A549 (cell line): ENCODE measurements at regions not wholly inside any gene's neighbourhood (a gene's known extent, or its start where the extent isn't known, plus 50 kb on each side); places are given as distances from the start of the nearest gene placed in this dataset.
A peak's percentile ranks its signal among the peaks of the same experiment; 100 is the strongest.

ENCODE experiments used
- ATAC-seq, 2 experiments: fragments of 200-7000 bp in 1 of 2; fragments of >200 bp in 1 of 2; cut with Nextera tagmentation in 1 of 2; cut with Tn5 transposase in 1 of 2; 3 replicates each; pipeline versions ENCODE4 v1.8.0 to v1.9.1; 2018 to 2020; ENCODE audit warnings: mild to moderate bottlenecking in 1 of 2, moderate library complexity in 1 of 2
- CTCF ChIA-PET: fragments of 300-600 bp; sonication (Branson Sonifier 250); formaldehyde crosslinking; extraction: SDS; loops from one replicate; lab custom pipeline; 2021; ENCODE audit warnings: antibody characterized with exemption, inconsistent platforms; lab: Yijun Ruan, JAX
- POLR2A ChIA-PET: fragments of 350-600 bp; formaldehyde crosslinking; extraction: SDS; loops from one replicate; lab custom pipeline; 2021; ENCODE audit warnings: antibody characterized with exemption, inconsistent platforms; lab: Yijun Ruan, JAX
- DNase-seq, 2 experiments: peaks; one replicate each; pipeline versions ENCODE4 v3.0.0 to v3.0.0-alpha.2; 2011 to 2016; ENCODE audit warnings: low read depth in 1 of 2, low spot score in 1 of 2
- FAIRE-seq: peaks from 2 replicates; lab custom pipeline; 2011; peaks lifted over from hg19 to GRCh38; lab: Jason Lieb, UNC
- H3K27ac ChIP-seq, 2 experiments: fragments of >200 bp; sonication (Bioruptor Twin); formaldehyde crosslinking; 3 replicates each; pipeline ENCODE4 v1.5.1; 2016 to 2017
- H3K4me1 ChIP-seq: fragments of >200 bp; sonication (Bioruptor Twin); formaldehyde crosslinking; 3 replicates; pipeline ENCODE4 v1.6.1; 2016
- H3K4me2 ChIP-seq: fragments of >200 bp; sonication (Bioruptor Twin); formaldehyde crosslinking; 3 replicates; pipeline ENCODE4 v1.6.1; 2016
- H3K4me3 ChIP-seq: fragments of >200 bp; sonication (Bioruptor Twin); formaldehyde crosslinking; 3 replicates; pipeline ENCODE4 v1.5.1; 2016
- H3K9me3 ChIP-seq: fragments of >200 bp; sonication (Bioruptor Twin); formaldehyde crosslinking; 3 replicates; pipeline ENCODE4 v1.6.1; 2016
- CHD4 ChIP-seq: fragments of 200-600 bp; sonication (generic); IDR thresholded peaks from 2 replicates; pipeline ENCODE4 v1.6.1; 2016; ENCODE audit warnings: antibody characterized with exemption, mild to moderate bottlenecking, borderline replicate concordance
- CTCF ChIP-seq: fragments of >200 bp; sonication (Bioruptor Twin); formaldehyde crosslinking; IDR thresholded peaks from 3 replicates; pipeline ENCODE4 v1.5.1; 2016
- EP300 ChIP-seq, 2 experiments: fragments of >200 bp; sonication (Bioruptor Twin); formaldehyde crosslinking; IDR thresholded peaks; 2 replicates in 1 of 2; 3 replicates in 1 of 2; pipeline ENCODE4 v1.6.1; 2016 to 2017
- FOSB ChIP-seq: fragments of 250-450 bp; sonication (Bioruptor Pico); IDR thresholded peaks from 2 replicates; pipeline ENCODE4 v1.5.0; 2020; ENCODE audit warnings: mild to moderate bottlenecking, moderate library complexity
- FOSL2 ChIP-seq, 2 experiments: fragments of 450-650 bp in 1 of 2; fragments of >200 bp in 1 of 2; sonication (Bioruptor Twin) in 1 of 2; formaldehyde crosslinking; IDR thresholded peaks; 2 replicates each; pipeline versions ENCODE4 v1.5.0 to v1.6.1; 2016 to 2020; ENCODE audit warnings: mild to moderate bottlenecking in 1 of 2, moderate library complexity in 1 of 2
- FOXS1 ChIP-seq: fragments of 250-450 bp; sonication (Bioruptor Pico); IDR thresholded peaks from 2 replicates; pipeline ENCODE4 v1.5.0; 2020; ENCODE audit warnings: mild to moderate bottlenecking, moderate library complexity
- GATA3 ChIP-seq: IDR thresholded peaks from 2 replicates; pipeline ENCODE4 v1.6.1; 2012; ENCODE audit warnings: borderline replicate concordance
- HOXB13 ChIP-seq: fragments of 250-450 bp; sonication (Bioruptor Pico); IDR thresholded peaks from 2 replicates; pipeline ENCODE4 v1.5.0; 2020; ENCODE audit warnings: low read depth, mild to moderate bottlenecking, moderate library complexity
- HOXB5 ChIP-seq: fragments of 250-450 bp; sonication (Bioruptor Pico); IDR thresholded peaks from 2 replicates; pipeline ENCODE4 v1.5.0; 2020; ENCODE audit warnings: mild to moderate bottlenecking, moderate library complexity
- JUN ChIP-seq, 2 experiments: fragments of >200 bp; sonication (Bioruptor Twin); formaldehyde crosslinking; IDR thresholded peaks; 2 replicates in 1 of 2; 3 replicates in 1 of 2; pipeline ENCODE4 v1.6.1; 2016 to 2017
- KDM1A ChIP-seq: fragments of 200-600 bp; sonication (generic); IDR thresholded peaks from 2 replicates; pipeline ENCODE4 v1.6.1; 2016; ENCODE audit warnings: low read depth, mild to moderate bottlenecking
- PHF8 ChIP-seq: fragments of 200-600 bp; sonication (generic); IDR thresholded peaks from 2 replicates; pipeline ENCODE4 v1.6.1; 2016; ENCODE audit warnings: low read depth, mild to moderate bottlenecking, antibody characterized with exemption, moderate library complexity, borderline replicate concordance
- POLR2A ChIP-seq: IDR thresholded peaks from 2 replicates; pipeline ENCODE4 v1.6.1; 2012; ENCODE audit warnings: mild to moderate bottlenecking, low read length
- RARB ChIP-seq: fragments of 250-450 bp; sonication (Bioruptor Pico); IDR thresholded peaks from 2 replicates; pipeline ENCODE4 v1.8.0; 2021; ENCODE audit warnings: mild to moderate bottlenecking, moderate library complexity
- REST ChIP-seq: fragments of 200-600 bp; sonication (generic); IDR thresholded peaks from 2 replicates; pipeline ENCODE4 v1.6.1; 2016; ENCODE audit warnings: antibody characterized with exemption, mild to moderate bottlenecking, moderate library complexity
- RFX5 ChIP-seq: fragments of 450-650 bp; IDR thresholded peaks from 2 replicates; pipeline ENCODE4 v1.7.1; 2014; ENCODE audit warnings: antibody characterized with exemption, mild to moderate bottlenecking, moderate library complexity
- SREBF2 ChIP-seq: fragments of 450-650 bp; IDR thresholded peaks from 2 replicates; pipeline ENCODE4 v1.6.1; 2014; ENCODE audit warnings: mild to moderate bottlenecking, moderate library complexity
- TFCP2L1 ChIP-seq: fragments of 250-450 bp; sonication (Bioruptor Pico); IDR thresholded peaks from 2 replicates; pipeline ENCODE4 v1.5.0; 2021; ENCODE audit warnings: mild to moderate bottlenecking
- ZC3H11A ChIP-seq: fragments of 450-650 bp; IDR thresholded peaks from 2 replicates; pipeline ENCODE4 v1.6.1; 2014; ENCODE audit warnings: antibody characterized with exemption, mild to moderate bottlenecking
- ZSCAN20 ChIP-seq: fragments of 250-450 bp; sonication (Bioruptor Pico); IDR thresholded peaks from 2 replicates; pipeline ENCODE4 v1.8.0; 2022; ENCODE audit warnings: mild to moderate bottlenecking, moderate library complexity
- WGBS: methylation state at CpG from one replicate; pipeline ENCODE4 v1.1.6; 2017; ENCODE audit errors: missing lambda C conversion rate; 5-methylcytosine and 5-hydroxymethylcytosine counted together
- TF ChIP-seq, protein P1 (sequence below): IDR thresholded peaks from 2 replicates; pipeline ENCODE4 v1.6.1; 2012; ENCODE audit warnings: low read depth, borderline replicate concordance
- TF ChIP-seq, protein P2 (sequence below): fragments of >200 bp; sonication (Bioruptor Twin); formaldehyde crosslinking; IDR thresholded peaks from 2 replicates; pipeline ENCODE4 v1.6.1; 2016
- TF ChIP-seq, protein P3 (sequence below): fragments of 250-450 bp; sonication (Bioruptor Pico); IDR thresholded peaks from 2 replicates; pipeline ENCODE4 v1.5.0; 2020; ENCODE audit warnings: low read depth, mild to moderate bottlenecking, moderate library complexity

GRCh38 chr10:34018129-34018528, 683.7 kb upstream of the NRP1 start:
- TF ChIP-seq ZSCAN20 (CRISPR knock-in tag) (no peak), RARB (CRISPR knock-in tag) (no peak), EP300 (IDR thresholded peaks at IDR 0.05) (no peak), KDM1A (no peak), FOSB (CRISPR knock-in tag) (no peak), CHD4 (no peak), SREBF2 (no peak), REST (no peak), HOXB5 (CRISPR knock-in tag) (no peak), GATA3 (no peak), RFX5 (no peak), FOSL2 (IDR thresholded peaks at IDR 0.05) (no peak), FOSL2 (CRISPR knock-in tag; IDR thresholded peaks at IDR 0.05) (no peak)
- TF ChIP-seq, protein P1, sequence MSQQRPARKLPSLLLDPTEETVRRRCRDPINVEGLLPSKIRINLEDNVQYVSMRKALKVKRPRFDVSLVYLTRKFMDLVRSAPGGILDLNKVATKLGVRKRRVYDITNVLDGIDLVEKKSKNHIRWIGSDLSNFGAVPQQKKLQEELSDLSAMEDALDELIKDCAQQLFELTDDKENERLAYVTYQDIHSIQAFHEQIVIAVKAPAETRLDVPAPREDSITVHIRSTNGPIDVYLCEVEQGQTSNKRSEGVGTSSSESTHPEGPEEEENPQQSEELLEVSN, result no peak
- TF ChIP-seq, protein P2, sequence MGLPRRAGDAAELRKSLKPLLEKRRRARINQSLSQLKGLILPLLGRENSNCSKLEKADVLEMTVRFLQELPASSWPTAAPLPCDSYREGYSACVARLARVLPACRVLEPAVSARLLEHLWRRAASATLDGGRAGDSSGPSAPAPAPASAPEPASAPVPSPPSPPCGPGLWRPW, result no peak
- TF ChIP-seq, protein P3, sequence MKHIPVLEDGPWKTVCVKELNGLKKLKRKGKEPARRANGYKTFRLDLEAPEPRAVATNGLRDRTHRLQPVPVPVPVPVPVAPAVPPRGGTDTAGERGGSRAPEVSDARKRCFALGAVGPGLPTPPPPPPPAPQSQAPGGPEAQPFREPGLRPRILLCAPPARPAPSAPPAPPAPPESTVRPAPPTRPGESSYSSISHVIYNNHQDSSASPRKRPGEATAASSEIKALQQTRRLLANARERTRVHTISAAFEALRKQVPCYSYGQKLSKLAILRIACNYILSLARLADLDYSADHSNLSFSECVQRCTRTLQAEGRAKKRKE, result no peak
- TF ChIP-seq, all 56 proteins: peak for 0
- ChIA-PET POLR2A (no interaction called here), CTCF (interaction anchor here (1.1 kb wide), 1 partner anchor 9 kb away, joined by 3 read pairs; no protein-coding TSS in a partner anchor)
- Histone ChIP-seq H3K4me3 (no peak overlapping the region), H3K9me3 (no peaks in the 10 kb centered on the region), H3K4me1 (no peaks in the 10 kb centered on the region; the same call in 2 of the 3 replicates), H3K4me2 (no peak overlapping the region), H3K27ac (no peak overlapping the region)
- no peak for FAIRE-seq
- 0 out of 6 replicates have a peak, but pooled peaks of 1 of the 2 experiments have one; percentile 33 for ATAC-seq
- 88% methylated on average over 5 of the region's 5 CpGs for WGBS
- peak in 1 of 2 experiments; percentile 25 for DNase-seq

- DNase-seq (no peak), FAIRE-seq (no peak)
- H3K4me2 ChIP-seq, result no peak overlapping the region
- TF ChIP-seq JUN (IDR thresholded peaks at IDR 0.05) (no peak), RARB (CRISPR knock-in tag) (no peak)
- TF ChIP-seq, protein P1, result no peak
- TF ChIP-seq, all 56 proteins: peak for 0
- ATAC-seq, result no peak
- WGBS, result 20% methylated on average over 1 of the region's 1 CpG
- POLR2A ChIA-PET, result no interaction called here
- Histone ChIP-seq H3K9me3 (no peaks in the 10 kb centered on the region), H3K4me3 (no peak overlapping the region), H3K4me1 (no peaks in the 10 kb centered on the region; the same call in 2 of the 3 replicates), H3K27ac (no peak overlapping the region)
- CTCF ChIA-PET, result interaction anchor here (1.1 kb wide), 1 partner anchor 10 kb away, joined by 3 read pairs; no protein-coding TSS in a partner anchor
Observed at GRCh38 chr10:34017281-34017680, 682.8 kb upstream of the NRP1 start.

GRCh38 chr10:34016576-34016975, 682.1 kb upstream of the NRP1 start:
- Histone ChIP-seq H3K27ac (no peak overlapping the region), H3K4me1 (no peaks in the 10 kb centered on the region; the same call in 2 of the 3 replicates), H3K9me3 (no peaks in the 10 kb centered on the region), H3K4me2 (no peak overlapping the region), H3K4me3 (no peak overlapping the region)
- DNase-seq, result no peak
- ChIA-PET CTCF (no interaction called here), POLR2A (no interaction called here)
- no peak for ATAC-seq
- no peak for FAIRE-seq
- WGBS, result 88% methylated on average over 2 of the region's 2 CpGs
- TF ChIP-seq SREBF2 (no peak), PHF8 (no peak), CTCF (no peak), TFCP2L1 (CRISPR knock-in tag) (no peak), POLR2A (no peak), CHD4 (no peak), HOXB13 (CRISPR knock-in tag) (no peak), ZC3H11A (no peak), FOXS1 (CRISPR knock-in tag) (no peak), ZSCAN20 (CRISPR knock-in tag) (no peak)
